ENCODE measurements at regions not wholly inside any gene's neighbourhood (a gene's known extent, or its start where the extent isn't known, plus 50 kb on each side); places are given as distances from the start of the nearest gene placed in this dataset.

DNA sequence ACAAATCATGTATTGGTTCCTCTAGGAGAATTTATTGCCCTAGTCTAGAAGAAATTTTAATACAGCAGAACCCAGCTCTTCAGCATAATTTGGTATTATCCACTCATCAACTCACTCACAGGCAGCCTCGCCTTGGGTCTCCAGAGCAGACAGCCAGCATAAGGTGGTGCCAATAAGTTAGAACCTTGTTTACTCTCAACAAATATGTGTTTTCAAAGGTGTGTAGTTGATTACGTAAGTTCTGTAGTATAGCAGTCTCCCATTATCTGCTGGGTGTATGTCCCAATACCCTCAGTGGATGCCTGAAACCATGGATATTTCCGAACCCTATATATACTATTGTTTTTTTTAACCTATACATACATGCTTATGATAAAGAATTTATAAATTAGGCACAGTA, 522.5 kb upstream of the LRRN3 start:
- DNase-seq (ENCODE audit: low read depth in 1 of 2, low spot score in 1 of 2): no peak
- Histone ChIP-seq H3K4me3 (replicated peaks; ENCODE audit: insufficient read depth, low read length) (no peak overlapping the region), H3K27ac (replicated peaks) (no peak overlapping the region), H3K27me3 (ENCODE audit: insufficient read depth, poor library complexity, severe bottlenecking) (no peaks in the 10 kb centered on the region)
- TF ChIP-seq SPI1 (IDR thresholded peaks at IDR 0.05; ENCODE audit: borderline replicate concordance, low read depth) (no peak), CTCF (IDR thresholded peaks at IDR 0.05; ENCODE audit: insufficient read depth, low read length) (no peak), REST (IDR thresholded peaks at IDR 0.05; ENCODE audit: insufficient replicate concordance, low read depth) (no peak), POLR2AphosphoS5 (IDR thresholded peaks at IDR 0.05; ENCODE audit: low read depth) (no peak), GABPA (IDR thresholded peaks at IDR 0.05; ENCODE audit: low read depth) (no peak)

DNA sequence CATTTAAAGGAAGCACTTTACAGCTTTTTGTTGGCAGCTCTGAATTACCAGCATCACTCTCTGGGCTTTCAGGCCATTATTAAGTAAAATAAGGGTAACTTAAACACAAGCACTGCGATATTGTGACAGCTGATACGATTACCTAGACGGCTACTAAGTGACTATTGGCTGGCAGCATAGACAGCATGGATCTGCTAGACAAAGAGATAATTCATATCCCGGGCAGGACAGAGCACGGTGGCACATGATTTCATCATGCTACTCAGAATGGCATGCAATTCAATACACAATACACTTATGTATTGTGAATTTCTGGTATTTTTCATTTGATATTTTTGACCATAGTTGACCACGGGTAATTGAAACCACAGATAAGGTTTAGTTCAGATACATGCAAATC, 522.0 kb upstream of the LRRN3 start:
- DNase-seq (ENCODE audit: low read depth in 1 of 2, low spot score in 1 of 2): no peak

More for the DNA sequence above, 522.0 kb upstream of the LRRN3 start:
- H3K4me3 ChIP-seq (replicated peaks; ENCODE audit: insufficient read depth, low read length): no peak overlapping the region
- H3K27me3 ChIP-seq (ENCODE audit: insufficient read depth, poor library complexity, severe bottlenecking): no peaks in the 10 kb centered on the region
- no peak overlapping the region for H3K27ac ChIP-seq (replicated peaks)
- no peak for TF ChIP-seq CTCF (IDR thresholded peaks at IDR 0.05; ENCODE audit: insufficient read depth, low read length)
- TF ChIP-seq POLR2AphosphoS5 (IDR thresholded peaks at IDR 0.05; ENCODE audit: low read depth): no peak
- TF ChIP-seq SPI1 (IDR thresholded peaks at IDR 0.05; ENCODE audit: borderline replicate concordance, low read depth): no peak
- no peak for TF ChIP-seq REST (IDR thresholded peaks at IDR 0.05; ENCODE audit: insufficient replicate concordance, low read depth)
- no peak for TF ChIP-seq GABPA (IDR thresholded peaks at IDR 0.05; ENCODE audit: low read depth)

Data from HL-60 (cell line).